ENCODE measurements at regions not wholly inside any gene's neighbourhood (a gene's known extent, or its start where the extent isn't known, plus 50 kb on each side); places are given as distances from the start of the nearest gene placed in this dataset.
"Not testable (repeated sequence)": the region's sequence is repeated elsewhere in the genome, so short reads cannot be mapped to it uniquely, and the experiment has no call there.

- H3K4me3 ChIP-seq (ENCODE audit: low read length) = no peak overlapping the region
- H2AFZ ChIP-seq (ENCODE audit: low read depth, low read length) = no peak overlapping the region
- H3K36me3 ChIP-seq (ENCODE audit: insufficient read depth, low read length) = no peaks in the 10 kb centered on the region
- H3K27me3 ChIP-seq (ENCODE audit: insufficient read depth, low read length) = no peaks in the 10 kb centered on the region
- H3K4me1 ChIP-seq (ENCODE audit: insufficient read depth, low read length) = peaks cover 2% of the 10 kb centered on the region
- H3K9me3 ChIP-seq (ENCODE audit: low read length) = no peaks in the 10 kb centered on the region
These were observed 963.7 kb downstream of the PLOD2 start for GRCh38 chr3:145197051-145197820.

GRCh38 chr3:145197821-145198220 is 963.2 kb downstream of the PLOD2 start:
- H2AFZ ChIP-seq (ENCODE audit: low read depth, low read length) = no peak overlapping the region
- no peaks in the 10 kb centered on the region for H3K9me3 ChIP-seq (ENCODE audit: low read length)
- no peaks in the 10 kb centered on the region for H3K27me3 ChIP-seq (ENCODE audit: insufficient read depth, low read length)
- H3K4me1 ChIP-seq (ENCODE audit: insufficient read depth, low read length) = peaks cover 2% of the 10 kb centered on the region
- H3K4me3 ChIP-seq (ENCODE audit: low read length) = no peak overlapping the region
- no peaks in the 10 kb centered on the region for H3K36me3 ChIP-seq (ENCODE audit: insufficient read depth, low read length)

DNA sequence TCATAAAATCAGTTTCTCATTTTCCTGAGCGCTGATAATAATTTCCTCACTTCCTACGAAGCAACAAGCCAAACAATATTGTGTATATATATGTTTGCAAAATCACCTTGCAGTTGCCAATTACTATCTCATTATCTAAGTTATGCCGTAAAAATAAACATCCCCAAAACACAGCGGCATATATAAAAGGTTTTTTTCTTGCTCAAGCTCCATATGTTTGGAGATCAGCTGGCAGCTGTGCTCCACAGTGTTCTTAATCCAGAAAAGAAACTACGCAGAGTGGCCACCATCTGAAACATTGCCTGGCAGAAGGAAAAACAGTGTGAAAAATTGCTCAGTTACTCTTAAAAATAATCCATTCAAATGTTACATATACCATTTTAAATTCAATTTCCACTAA is 951.4 kb downstream of the PLOD2 start:
- no peaks in the 10 kb centered on the region for H3K36me3 ChIP-seq (ENCODE audit: insufficient read depth, low read length)
- no peaks in the 10 kb centered on the region for H3K27me3 ChIP-seq (ENCODE audit: insufficient read depth, low read length)
- H3K9me3 ChIP-seq (ENCODE audit: low read length) = no peaks in the 10 kb centered on the region
- H2AFZ ChIP-seq (ENCODE audit: low read depth, low read length) = no peak overlapping the region
- H3K4me3 ChIP-seq (ENCODE audit: low read length) = no peak overlapping the region
- no peaks in the 10 kb centered on the region for H3K4me1 ChIP-seq (ENCODE audit: insufficient read depth, low read length)

DNA sequence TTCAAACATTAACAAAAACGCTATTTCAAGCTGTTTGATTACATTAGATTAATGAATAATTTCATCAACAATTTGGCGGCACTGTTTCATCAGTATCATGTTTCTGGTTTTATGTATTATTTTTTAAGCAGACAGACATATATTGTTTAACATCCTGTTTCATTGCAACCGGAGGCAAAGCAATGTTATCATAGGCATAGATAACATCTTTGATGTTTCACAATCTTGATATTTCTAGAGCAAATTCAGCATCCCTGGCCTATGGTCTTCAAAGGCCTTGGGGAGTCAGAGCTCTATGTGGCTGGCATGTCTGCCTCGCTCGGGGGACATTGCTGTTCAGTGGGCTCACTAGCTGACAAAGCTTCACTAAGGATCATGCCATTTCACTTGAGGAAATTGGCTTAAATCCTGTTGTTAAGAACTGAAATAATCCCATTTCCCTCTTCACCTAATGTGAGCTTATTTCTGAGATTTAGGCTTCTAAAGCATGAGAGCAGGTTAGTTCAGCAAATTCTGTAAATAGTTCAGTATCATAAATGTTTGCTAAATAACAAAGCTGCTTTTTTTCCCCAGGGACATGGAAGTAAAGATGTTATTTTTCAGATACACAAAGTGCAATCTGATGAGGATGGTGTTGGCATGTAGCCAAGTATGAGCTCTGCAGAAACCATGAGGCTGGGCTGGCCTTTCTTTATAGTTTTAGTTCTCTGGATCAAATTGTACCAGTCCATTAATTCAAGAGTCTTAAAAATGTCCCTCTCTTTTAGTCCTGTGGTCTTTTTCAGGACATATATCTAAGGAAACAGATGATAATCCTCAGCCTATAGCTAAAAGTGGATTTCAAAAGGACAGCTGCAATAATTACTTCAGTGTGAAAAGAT is 941.4 kb downstream of the PLOD2 start:
- Histone ChIP-seq H2AFZ (ENCODE audit: low read depth, low read length) (no peak overlapping the region), H3K4me3 (ENCODE audit: low read length) (no peak overlapping the region), H3K9me3 (ENCODE audit: low read length) (no peaks in the 10 kb centered on the region), H3K36me3 (ENCODE audit: insufficient read depth, low read length) (no peaks in the 10 kb centered on the region), H3K27me3 (ENCODE audit: insufficient read depth, low read length) (no peaks in the 10 kb centered on the region), H3K4me1 (ENCODE audit: insufficient read depth, low read length) (no peaks in the 10 kb centered on the region)

DNA sequence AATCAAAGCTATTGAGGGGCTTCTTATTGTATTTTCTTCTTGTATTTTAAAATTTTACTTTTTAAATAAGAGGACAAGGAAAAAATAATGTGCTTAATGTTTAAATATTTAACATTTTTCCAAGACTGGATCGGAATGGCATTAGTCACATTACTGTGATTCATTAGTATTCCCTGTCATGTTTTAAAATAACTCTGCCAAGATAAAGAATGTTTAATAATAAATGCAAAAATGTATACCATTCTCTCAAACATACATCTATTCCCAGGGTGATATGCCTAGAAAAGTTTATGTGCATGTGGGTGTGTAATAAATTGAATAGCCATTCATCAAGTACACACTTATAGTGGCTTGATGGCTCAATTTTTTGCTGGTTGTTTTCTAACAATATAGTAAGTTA is 936.1 kb downstream of the PLOD2 start:
- Histone ChIP-seq H3K27me3 (ENCODE audit: insufficient read depth, low read length) (no peaks in the 10 kb centered on the region), H3K36me3 (ENCODE audit: insufficient read depth, low read length) (no peaks in the 10 kb centered on the region), H3K4me1 (ENCODE audit: insufficient read depth, low read length) (no peaks in the 10 kb centered on the region), H2AFZ (ENCODE audit: low read depth, low read length) (no peak overlapping the region), H3K9me3 (ENCODE audit: low read length) (no peaks in the 10 kb centered on the region), H3K4me3 (ENCODE audit: low read length) (no peak overlapping the region)

DNA sequence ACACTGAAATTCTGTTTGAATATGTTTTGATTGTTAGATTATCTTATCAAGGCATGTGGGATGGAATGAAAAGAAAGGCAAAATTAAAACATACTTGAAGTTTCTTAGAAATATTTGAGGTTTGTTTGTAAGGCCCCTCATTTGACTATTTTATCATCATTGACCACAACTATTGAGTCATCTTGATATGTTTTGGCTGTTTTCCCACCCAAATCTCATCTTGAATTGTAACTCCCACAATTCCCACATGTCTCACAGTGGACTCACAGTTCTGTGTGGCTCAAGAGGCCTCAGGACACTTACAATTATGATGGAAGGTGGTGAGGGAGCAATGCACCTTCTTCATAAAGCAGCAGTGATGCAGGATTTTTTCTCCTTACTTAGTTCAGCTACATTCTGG is 917.1 kb downstream of the PLOD2 start:
- Histone ChIP-seq H3K9me3 (ENCODE audit: low read length) (no peaks in the 10 kb centered on the region), H3K36me3 (ENCODE audit: insufficient read depth, low read length) (no peaks in the 10 kb centered on the region), H3K4me3 (ENCODE audit: low read length) (no peak overlapping the region), H3K4me1 (ENCODE audit: insufficient read depth, low read length) (no peaks in the 10 kb centered on the region), H2AFZ (ENCODE audit: low read depth, low read length) (no peak overlapping the region), H3K27me3 (ENCODE audit: insufficient read depth, low read length) (no peaks in the 10 kb centered on the region)

DNA sequence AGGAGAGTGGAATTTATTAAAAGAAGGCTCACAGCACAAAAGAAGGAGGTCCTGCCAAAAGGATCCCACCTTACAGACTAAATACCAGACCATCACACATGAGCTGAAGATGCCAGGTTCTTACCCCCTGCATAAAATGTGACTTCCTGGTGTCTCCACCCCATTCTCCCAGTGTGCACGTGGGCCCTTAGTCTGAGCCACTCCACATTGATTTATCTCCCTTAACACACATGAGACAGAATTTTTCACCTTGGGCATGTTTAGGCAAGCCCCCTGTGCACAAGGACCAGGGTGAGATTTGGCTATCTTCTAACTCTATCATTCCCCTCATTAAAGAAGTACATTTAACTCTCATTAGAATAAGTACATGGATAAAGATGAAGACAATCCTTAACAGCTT is 916.7 kb downstream of the PLOD2 start:
- Histone ChIP-seq H3K27me3 (ENCODE audit: insufficient read depth, low read length) (no peaks in the 10 kb centered on the region), H3K36me3 (ENCODE audit: insufficient read depth, low read length) (no peaks in the 10 kb centered on the region), H3K4me1 (ENCODE audit: insufficient read depth, low read length) (no peaks in the 10 kb centered on the region), H3K4me3 (ENCODE audit: low read length) (no peak overlapping the region), H2AFZ (ENCODE audit: low read depth, low read length) (no peak overlapping the region), H3K9me3 (ENCODE audit: low read length) (no peaks in the 10 kb centered on the region)

DNA sequence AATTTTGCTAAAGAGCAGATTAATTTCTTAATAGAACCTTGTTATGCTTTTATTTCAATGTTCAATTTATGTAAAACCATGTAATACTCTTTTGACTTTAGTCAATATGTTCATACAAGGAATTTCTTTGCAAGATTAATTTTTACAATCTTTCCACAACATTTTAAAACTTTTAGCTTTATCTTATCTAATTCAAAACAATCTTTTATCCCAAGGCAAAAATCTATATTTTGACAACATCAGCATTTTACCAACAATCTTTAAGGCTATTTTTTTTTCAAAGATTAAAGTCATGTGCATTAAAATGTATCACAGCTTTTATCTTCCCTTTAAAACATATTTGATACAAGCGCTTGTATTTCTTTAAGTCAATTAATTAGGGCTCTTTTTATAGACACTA is 914.7 kb downstream of the PLOD2 start:
- H3K4me1 ChIP-seq (ENCODE audit: insufficient read depth, low read length) = no peaks in the 10 kb centered on the region
- H3K36me3 ChIP-seq (ENCODE audit: insufficient read depth, low read length) = no peaks in the 10 kb centered on the region
- peaks cover 3% of the 10 kb centered on the region for H3K9me3 ChIP-seq (ENCODE audit: low read length)
- H2AFZ ChIP-seq (ENCODE audit: low read depth, low read length) = no peak overlapping the region
- no peak overlapping the region for H3K4me3 ChIP-seq (ENCODE audit: low read length)
- H3K27me3 ChIP-seq (ENCODE audit: insufficient read depth, low read length) = no peaks in the 10 kb centered on the region

GRCh38 chr3:145248928-145249327 is 912.1 kb downstream of the PLOD2 start:
- Histone ChIP-seq H3K4me1 (ENCODE audit: insufficient read depth, low read length) (no peaks in the 10 kb centered on the region), H3K36me3 (ENCODE audit: insufficient read depth, low read length) (no peaks in the 10 kb centered on the region), H3K9me3 (ENCODE audit: low read length) (peaks cover 3% of the 10 kb centered on the region), H3K27me3 (ENCODE audit: insufficient read depth, low read length) (no peaks in the 10 kb centered on the region), H3K4me3 (ENCODE audit: low read length) (no peak overlapping the region), H2AFZ (ENCODE audit: low read depth, low read length) (no peak overlapping the region)

DNA sequence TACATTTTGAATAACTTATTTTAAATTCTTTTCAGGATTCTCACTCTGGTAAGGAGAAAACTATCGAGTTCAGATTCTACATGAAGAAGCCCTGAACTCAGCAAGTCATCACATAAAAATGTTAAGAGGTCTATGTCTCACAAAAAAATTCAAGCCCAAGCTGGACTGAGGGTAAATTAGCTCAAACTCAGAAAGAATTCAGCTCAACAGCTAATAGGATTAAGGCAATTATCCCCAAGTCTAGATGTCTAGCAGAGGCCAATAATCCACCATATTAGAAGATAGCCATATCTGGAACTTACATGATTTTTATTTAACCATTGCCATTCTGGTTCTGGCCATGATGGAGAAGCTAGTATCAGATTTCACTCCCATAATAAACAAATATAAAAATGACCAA is 909.7 kb downstream of the PLOD2 start:
- peaks cover 3% of the 10 kb centered on the region for H3K9me3 ChIP-seq (ENCODE audit: low read length)
- H2AFZ ChIP-seq (ENCODE audit: low read depth, low read length) = no peak overlapping the region
- H3K4me3 ChIP-seq (ENCODE audit: low read length) = no peak overlapping the region
- H3K27me3 ChIP-seq (ENCODE audit: insufficient read depth, low read length) = no peaks in the 10 kb centered on the region
- H3K4me1 ChIP-seq (ENCODE audit: insufficient read depth, low read length) = no peaks in the 10 kb centered on the region
- H3K36me3 ChIP-seq (ENCODE audit: insufficient read depth, low read length) = no peaks in the 10 kb centered on the region

- not testable (repeated sequence) for H3K36me3 ChIP-seq (ENCODE audit: insufficient read depth, low read length); H3K27me3 ChIP-seq (ENCODE audit: insufficient read depth, low read length); H2AFZ ChIP-seq (ENCODE audit: low read depth, low read length); H3K4me1 ChIP-seq (ENCODE audit: insufficient read depth, low read length); H3K4me3 ChIP-seq (ENCODE audit: low read length); H3K9me3 ChIP-seq (ENCODE audit: low read length)
These were observed 903.0 kb downstream of the PLOD2 start for GRCh38 chr3:145257967-145258366.

DNA sequence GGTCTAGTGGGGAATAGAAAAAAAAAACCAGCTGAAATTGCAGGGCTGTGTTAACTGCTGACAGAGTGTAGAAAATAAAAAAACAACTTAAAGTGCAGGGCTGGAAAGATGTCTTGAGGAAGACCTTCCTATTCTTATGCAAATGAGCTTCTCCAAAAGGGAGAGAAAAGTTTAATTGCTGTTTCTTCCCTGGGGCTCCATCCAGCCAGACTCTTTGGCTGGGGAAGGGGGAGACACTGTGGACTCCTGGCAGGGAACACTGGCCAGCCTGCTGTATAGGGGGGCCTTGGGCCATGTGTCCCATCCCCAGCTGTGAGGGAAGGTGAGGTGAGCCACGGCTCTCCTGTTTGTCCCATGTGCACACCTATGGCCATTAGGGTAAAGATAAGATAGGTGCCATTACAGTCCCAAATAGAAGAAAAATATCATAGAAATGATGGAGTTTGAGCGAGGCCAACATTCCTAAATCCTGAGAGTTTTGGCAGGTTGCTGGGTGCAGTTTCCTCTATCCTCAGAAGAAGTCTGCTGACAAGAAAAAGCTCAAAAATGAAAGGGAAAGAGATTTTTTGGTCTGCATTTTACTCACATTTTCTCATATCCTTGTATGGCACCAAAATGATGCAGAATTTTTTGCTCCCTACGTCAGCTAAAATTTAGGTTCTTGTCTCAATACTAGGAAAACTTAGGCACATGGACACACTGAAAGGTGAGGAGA is 901.7 kb downstream of the PLOD2 start:
- H3K36me3 ChIP-seq (ENCODE audit: insufficient read depth, low read length) = no peaks in the 10 kb centered on the region
- peaks cover 4% of the 10 kb centered on the region for H3K4me1 ChIP-seq (ENCODE audit: insufficient read depth, low read length)
- H3K9me3 ChIP-seq (ENCODE audit: low read length) = no peaks in the 10 kb centered on the region
- no peak overlapping the region for H3K4me3 ChIP-seq (ENCODE audit: low read length)
- H2AFZ ChIP-seq (ENCODE audit: low read depth, low read length) = no peak overlapping the region
- H3K27me3 ChIP-seq (ENCODE audit: insufficient read depth, low read length) = no peaks in the 10 kb centered on the region

- not testable (repeated sequence) for H3K4me3 ChIP-seq (ENCODE audit: low read length); H2AFZ ChIP-seq (ENCODE audit: low read depth, low read length); H3K27me3 ChIP-seq (ENCODE audit: insufficient read depth, low read length); H3K4me1 ChIP-seq (ENCODE audit: insufficient read depth, low read length); H3K36me3 ChIP-seq (ENCODE audit: insufficient read depth, low read length); H3K9me3 ChIP-seq (ENCODE audit: low read length)
These were observed 897.5 kb downstream of the PLOD2 start for GRCh38 chr3:145263458-145263857.
